Progenitor cell of endocrine pancreas (in vitro differentiated cells): ENCODE measurements at regions not wholly inside any gene's neighbourhood (a gene's known extent, or its start where the extent isn't known, plus 50 kb on each side); places are given as distances from the start of the nearest gene placed in this dataset.
"Not testable (repeated sequence)": the region's sequence is repeated elsewhere in the genome, so short reads cannot be mapped to it uniquely, and the experiment has no call there.

ENCODE experiments used
- DNase-seq: peaks from one replicate; pipeline ENCODE4 v3.0.0; 2021; ENCODE audit warnings: low spot score; ENCODE audit not compliant: unreplicated experiment
- H3K27ac Mint-ChIP-seq: 2 replicates; pipeline ENCODE4 v1.8.0; 2021; ENCODE audit warnings: mild to moderate bottlenecking, moderate library complexity, mixed read lengths
- H3K27me3 Mint-ChIP-seq: 2 replicates; pipeline ENCODE4 v1.8.0; 2021; ENCODE audit warnings: mixed read lengths
- H3K36me3 Mint-ChIP-seq: 2 replicates; pipeline ENCODE4 v1.8.0; 2022; ENCODE audit warnings: mixed read lengths; ENCODE audit not compliant: insufficient read depth
- H3K4me1 Mint-ChIP-seq: 2 replicates; pipeline ENCODE4 v1.8.0; 2021; ENCODE audit warnings: low read depth, mixed read lengths
- H3K4me3 Mint-ChIP-seq: 2 replicates; pipeline ENCODE4 v1.8.0; 2021; ENCODE audit warnings: low read depth, mild to moderate bottlenecking, moderate library complexity, mixed read lengths
- H3K9me3 Mint-ChIP-seq: 2 replicates; pipeline ENCODE4 v1.8.0; 2021; ENCODE audit warnings: low read depth, mixed read lengths
- TF ChIP-seq, protein P1 (sequence below): fragments of 200-600 bp; sonication (generic); IDR thresholded peaks from one replicate; pipeline ENCODE4 v1.5.0; 2021; ENCODE audit warnings: antibody characterized with exemption, mild to moderate bottlenecking; ENCODE audit not compliant: unreplicated experiment

DNA sequence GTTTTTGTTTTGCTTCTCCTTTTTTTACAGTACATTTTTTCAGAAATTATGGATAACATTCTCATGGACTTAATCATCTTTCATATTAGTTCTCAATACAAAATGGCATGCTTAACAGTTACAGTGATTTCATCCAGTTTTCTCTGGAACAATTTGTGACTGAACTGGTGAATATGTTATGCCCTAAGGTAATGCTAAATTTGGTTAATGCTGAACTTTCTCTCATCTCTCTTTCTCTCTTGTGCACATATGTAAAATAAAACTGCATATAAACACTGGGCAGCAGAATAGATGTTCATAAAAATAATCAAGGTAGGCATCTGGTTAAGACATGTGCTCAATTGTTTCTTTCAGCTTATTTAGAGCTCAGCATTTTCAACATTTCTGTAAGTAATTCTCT is 196.3 kb upstream of the TMEFF2 start:
- TF ChIP-seq, protein P1, sequence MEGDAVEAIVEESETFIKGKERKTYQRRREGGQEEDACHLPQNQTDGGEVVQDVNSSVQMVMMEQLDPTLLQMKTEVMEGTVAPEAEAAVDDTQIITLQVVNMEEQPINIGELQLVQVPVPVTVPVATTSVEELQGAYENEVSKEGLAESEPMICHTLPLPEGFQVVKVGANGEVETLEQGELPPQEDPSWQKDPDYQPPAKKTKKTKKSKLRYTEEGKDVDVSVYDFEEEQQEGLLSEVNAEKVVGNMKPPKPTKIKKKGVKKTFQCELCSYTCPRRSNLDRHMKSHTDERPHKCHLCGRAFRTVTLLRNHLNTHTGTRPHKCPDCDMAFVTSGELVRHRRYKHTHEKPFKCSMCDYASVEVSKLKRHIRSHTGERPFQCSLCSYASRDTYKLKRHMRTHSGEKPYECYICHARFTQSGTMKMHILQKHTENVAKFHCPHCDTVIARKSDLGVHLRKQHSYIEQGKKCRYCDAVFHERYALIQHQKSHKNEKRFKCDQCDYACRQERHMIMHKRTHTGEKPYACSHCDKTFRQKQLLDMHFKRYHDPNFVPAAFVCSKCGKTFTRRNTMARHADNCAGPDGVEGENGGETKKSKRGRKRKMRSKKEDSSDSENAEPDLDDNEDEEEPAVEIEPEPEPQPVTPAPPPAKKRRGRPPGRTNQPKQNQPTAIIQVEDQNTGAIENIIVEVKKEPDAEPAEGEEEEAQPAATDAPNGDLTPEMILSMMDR, result no peak
- H3K9me3 Mint-ChIP-seq, result peaks cover 12% of the 10 kb centered on the region
- no peak for DNase-seq
- H3K36me3 Mint-ChIP-seq, result no peaks in the 10 kb centered on the region
- no peaks in the 10 kb centered on the region for H3K4me1 Mint-ChIP-seq
- no peaks in the 10 kb centered on the region for H3K27me3 Mint-ChIP-seq
- H3K4me3 Mint-ChIP-seq, result no peak overlapping the region
- H3K27ac Mint-ChIP-seq, result no peak overlapping the region

DNA sequence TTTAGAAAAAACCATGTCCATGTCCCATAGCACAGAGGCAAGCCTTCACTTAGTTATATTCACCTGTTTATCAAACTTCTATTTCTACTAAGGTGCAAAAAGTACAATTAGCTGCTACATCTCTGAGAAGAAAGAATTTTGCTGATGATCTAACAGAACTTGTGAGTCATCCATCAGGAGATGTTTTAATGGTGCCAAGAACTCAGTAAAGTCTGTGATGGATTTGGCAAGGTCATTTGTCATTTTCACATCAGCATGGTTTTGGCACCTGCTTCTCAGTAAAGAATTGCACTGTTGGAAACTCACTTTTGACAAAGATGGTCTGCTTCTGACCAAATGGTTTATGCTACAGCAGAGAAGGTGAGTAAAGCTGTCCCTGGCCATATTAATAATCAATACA is 195.7 kb upstream of the TMEFF2 start:
- Mint-ChIP-seq H3K9me3 (peaks cover 18% of the 10 kb centered on the region), H3K27me3 (no peaks in the 10 kb centered on the region), H3K4me3 (no peak overlapping the region), H3K27ac (no peak overlapping the region), H3K4me1 (no peaks in the 10 kb centered on the region), H3K36me3 (no peaks in the 10 kb centered on the region)
- no peak for DNase-seq
- TF ChIP-seq, protein P1, result no peak

DNA sequence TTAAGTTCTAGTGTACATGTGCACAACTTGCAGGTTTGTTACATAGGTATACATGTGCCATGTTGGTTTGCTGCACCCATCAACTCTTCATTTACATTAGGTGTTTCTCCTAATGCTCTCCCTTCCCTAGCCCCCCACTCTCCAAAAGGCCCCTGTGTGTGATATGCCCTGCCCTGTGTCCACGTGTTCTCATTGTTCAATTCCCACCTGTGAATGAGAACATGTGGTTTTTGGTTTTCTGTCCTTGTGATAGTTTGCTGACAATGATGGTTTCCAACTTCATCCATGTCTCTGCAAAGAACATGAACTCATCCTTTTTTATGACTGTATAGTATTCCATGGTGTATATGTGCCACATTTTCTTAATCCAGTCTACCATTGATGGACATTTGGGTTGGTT is 189.5 kb upstream of the TMEFF2 start:
- not testable (repeated sequence) for H3K4me3 Mint-ChIP-seq, H3K27me3 Mint-ChIP-seq, H3K4me1 Mint-ChIP-seq, H3K36me3 Mint-ChIP-seq, H3K27ac Mint-ChIP-seq, DNase-seq
- peaks cover 21% of the 10 kb centered on the region for H3K9me3 Mint-ChIP-seq

DNA sequence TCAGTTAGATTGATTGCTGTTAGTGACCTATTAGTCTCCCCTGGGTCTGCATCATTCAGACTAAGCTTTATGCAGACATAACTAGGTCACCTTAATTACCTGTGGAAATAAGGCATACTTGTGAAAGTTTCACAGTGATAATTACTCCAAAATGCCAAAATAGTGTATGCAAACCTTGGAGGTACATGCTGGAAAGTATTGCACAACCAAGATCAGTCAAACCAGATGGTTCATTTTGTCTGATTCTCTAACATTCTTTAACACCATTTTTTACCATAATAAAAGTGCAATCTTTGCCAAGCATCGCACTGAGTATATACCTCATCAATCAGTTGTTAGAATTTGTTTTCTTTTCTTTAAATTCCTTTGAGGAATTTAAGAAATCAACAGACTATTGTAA is 186.3 kb upstream of the TMEFF2 start:
- Mint-ChIP-seq H3K27ac (no peak overlapping the region), H3K36me3 (no peaks in the 10 kb centered on the region), H3K27me3 (no peaks in the 10 kb centered on the region), H3K4me1 (peaks cover 6% of the 10 kb centered on the region), H3K4me3 (no peak overlapping the region), H3K9me3 (peaks cover 10% of the 10 kb centered on the region)
- TF ChIP-seq, protein P1, result no peak
- DNase-seq, result no peak

DNA sequence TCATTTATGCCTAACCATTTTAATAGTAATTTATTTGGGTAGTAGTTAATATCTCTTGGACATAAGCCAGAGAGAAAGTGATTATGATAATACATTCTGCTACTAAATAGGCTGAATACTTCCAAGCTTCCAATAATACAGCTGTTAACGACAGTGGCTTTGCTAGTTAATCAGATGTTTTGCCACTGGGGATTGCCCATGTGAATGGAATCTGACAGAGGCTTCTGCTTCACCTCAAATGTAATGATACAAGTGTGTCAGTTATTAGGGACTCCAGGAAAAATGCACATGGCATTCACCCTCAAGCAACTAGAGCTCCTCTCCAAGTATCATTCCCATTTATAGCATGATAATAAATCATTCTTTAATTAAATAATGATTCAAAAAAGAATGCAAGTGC is 185.0 kb upstream of the TMEFF2 start:
- H3K36me3 Mint-ChIP-seq, result no peaks in the 10 kb centered on the region
- peaks cover 2% of the 10 kb centered on the region for H3K9me3 Mint-ChIP-seq
- H3K4me1 Mint-ChIP-seq, result peaks cover 6% of the 10 kb centered on the region
- DNase-seq, result no peak
- no peak overlapping the region for H3K27ac Mint-ChIP-seq
- H3K4me3 Mint-ChIP-seq, result no peak overlapping the region
- H3K27me3 Mint-ChIP-seq, result no peaks in the 10 kb centered on the region
- TF ChIP-seq, protein P1, result no peak

DNA sequence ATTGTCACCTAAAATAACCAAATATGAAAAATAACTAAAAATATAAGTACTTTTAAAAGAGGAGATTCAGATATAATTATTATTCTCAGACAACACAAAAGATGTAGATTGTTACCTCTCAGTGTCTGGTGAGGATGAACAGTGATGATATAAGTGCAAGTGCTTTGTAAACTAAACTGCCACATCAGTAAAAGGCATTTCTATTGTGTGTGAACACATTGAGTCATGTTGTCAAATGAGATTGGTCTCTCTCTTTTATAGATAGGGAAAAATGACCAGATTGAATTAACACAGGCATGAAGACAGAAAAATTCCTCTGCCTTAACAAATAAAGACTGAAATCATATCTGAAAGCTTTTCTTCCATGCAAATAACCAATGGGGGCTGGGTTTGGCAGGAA is 182.4 kb upstream of the TMEFF2 start:
- Mint-ChIP-seq H3K36me3 (no peaks in the 10 kb centered on the region), H3K4me3 (no peak overlapping the region), H3K27ac (no peak overlapping the region), H3K4me1 (peaks cover 6% of the 10 kb centered on the region), H3K27me3 (no peaks in the 10 kb centered on the region), H3K9me3 (no peaks in the 10 kb centered on the region)
- TF ChIP-seq, protein P1, result no peak
- DNase-seq, result no peak
